PFSK-1 (cell line): ENCODE measurements at regions not wholly inside any gene's neighbourhood (a gene's known extent, or its start where the extent isn't known, plus 50 kb on each side); places are given as distances from the start of the nearest gene placed in this dataset.

Source experiments
- POLR2AphosphoS5 ChIP-seq: IDR thresholded peaks from 2 replicates; pipeline ENCODE4 v1.6.1; 2012; ENCODE audit warnings: low read depth, mild to moderate bottlenecking, control low read depth, low read length, moderate library complexity
- SIN3A ChIP-seq: IDR thresholded peaks from 2 replicates; pipeline ENCODE4 v1.6.1; 2012; ENCODE audit warnings: mild to moderate bottlenecking, low read length, moderate library complexity, borderline replicate concordance; ENCODE audit not compliant: insufficient read depth
- TAF1 ChIP-seq: IDR thresholded peaks from 2 replicates; pipeline ENCODE4 v1.6.1; 2012; ENCODE audit warnings: low read length, control low read depth, borderline replicate concordance; ENCODE audit not compliant: insufficient read depth
- TF ChIP-seq, protein P1 (sequence below), 2 experiments: IDR thresholded peaks; 2 replicates each; pipeline versions ENCODE4 v1.6.1 to v1.8.0; 2011 to 2012; ENCODE audit warnings: low read depth in 2 of 2, low read length in 2 of 2, control low read depth in 1 of 2, inconsistent platforms in 1 of 2, mild to moderate bottlenecking in 1 of 2, moderate library complexity in 1 of 2; ENCODE audit not compliant: insufficient read depth in 1 of 2

DNA sequence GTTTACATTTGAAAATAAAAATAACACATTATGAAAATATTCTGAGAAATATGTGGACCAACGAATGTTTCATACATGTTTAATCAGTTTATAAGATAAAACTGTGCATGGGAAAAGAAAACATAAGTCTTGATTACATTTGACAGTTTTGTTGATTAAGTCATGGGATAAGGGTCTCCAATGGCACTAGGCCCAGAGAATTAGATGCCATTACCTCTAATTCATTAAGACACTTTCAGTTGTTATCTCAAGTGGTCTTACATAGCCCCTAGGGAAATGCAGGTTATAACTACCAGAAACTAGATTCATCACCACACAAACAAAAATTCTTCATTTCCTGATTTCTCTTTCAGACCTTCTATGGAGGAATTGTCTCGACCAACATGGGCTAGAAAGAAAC, 300.8 kb downstream of the PCDH7 start:
- TF ChIP-seq, protein P1, sequence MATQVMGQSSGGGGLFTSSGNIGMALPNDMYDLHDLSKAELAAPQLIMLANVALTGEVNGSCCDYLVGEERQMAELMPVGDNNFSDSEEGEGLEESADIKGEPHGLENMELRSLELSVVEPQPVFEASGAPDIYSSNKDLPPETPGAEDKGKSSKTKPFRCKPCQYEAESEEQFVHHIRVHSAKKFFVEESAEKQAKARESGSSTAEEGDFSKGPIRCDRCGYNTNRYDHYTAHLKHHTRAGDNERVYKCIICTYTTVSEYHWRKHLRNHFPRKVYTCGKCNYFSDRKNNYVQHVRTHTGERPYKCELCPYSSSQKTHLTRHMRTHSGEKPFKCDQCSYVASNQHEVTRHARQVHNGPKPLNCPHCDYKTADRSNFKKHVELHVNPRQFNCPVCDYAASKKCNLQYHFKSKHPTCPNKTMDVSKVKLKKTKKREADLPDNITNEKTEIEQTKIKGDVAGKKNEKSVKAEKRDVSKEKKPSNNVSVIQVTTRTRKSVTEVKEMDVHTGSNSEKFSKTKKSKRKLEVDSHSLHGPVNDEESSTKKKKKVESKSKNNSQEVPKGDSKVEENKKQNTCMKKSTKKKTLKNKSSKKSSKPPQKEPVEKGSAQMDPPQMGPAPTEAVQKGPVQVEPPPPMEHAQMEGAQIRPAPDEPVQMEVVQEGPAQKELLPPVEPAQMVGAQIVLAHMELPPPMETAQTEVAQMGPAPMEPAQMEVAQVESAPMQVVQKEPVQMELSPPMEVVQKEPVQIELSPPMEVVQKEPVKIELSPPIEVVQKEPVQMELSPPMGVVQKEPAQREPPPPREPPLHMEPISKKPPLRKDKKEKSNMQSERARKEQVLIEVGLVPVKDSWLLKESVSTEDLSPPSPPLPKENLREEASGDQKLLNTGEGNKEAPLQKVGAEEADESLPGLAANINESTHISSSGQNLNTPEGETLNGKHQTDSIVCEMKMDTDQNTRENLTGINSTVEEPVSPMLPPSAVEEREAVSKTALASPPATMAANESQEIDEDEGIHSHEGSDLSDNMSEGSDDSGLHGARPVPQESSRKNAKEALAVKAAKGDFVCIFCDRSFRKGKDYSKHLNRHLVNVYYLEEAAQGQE (IDR thresholded peaks at IDR 0.05; ENCODE audit: insufficient read depth in 1 of 2, low read depth in 2 of 2, low read length in 2 of 2): no peak
- TF ChIP-seq POLR2AphosphoS5 (no peak), SIN3A (no peak), TAF1 (no peak)
